Neural cell (in vitro differentiated cells): ENCODE measurements at regions not wholly inside any gene's neighbourhood (a gene's known extent, or its start where the extent isn't known, plus 50 kb on each side); places are given as distances from the start of the nearest gene placed in this dataset.

Source experiments
- H2AFZ ChIP-seq: fragments of 200-600, 300-800 bp; sonication (generic), shearing (Covaris generic); 2 replicates; pipeline ENCODE4 v1.6.0; 2014; ENCODE audit warnings: low read depth, mild to moderate bottlenecking, antibody characterized with exemption, low read length, moderate library complexity
- H3F3A ChIP-seq: fragments of 200-600 bp; shearing (Covaris generic); 2 replicates; pipeline ENCODE4 v1.6.1; 2016; ENCODE audit warnings: mild to moderate bottlenecking, moderate library complexity, mixed read lengths, antibody characterized with exemption, low read length; ENCODE audit not compliant: insufficient read depth, poor library complexity, severe bottlenecking
- H3K27ac ChIP-seq: fragments of 200-600, 300-800 bp; sonication (generic), shearing (Covaris generic); 2 replicates; pipeline ENCODE4 v1.5.1; 2014; ENCODE audit warnings: mild to moderate bottlenecking, low read length, moderate library complexity
- H3K27me3 ChIP-seq: fragments of 300-800, 200-600 bp; sonication (generic), shearing (Covaris generic); 2 replicates; pipeline ENCODE4 v1.6.0; 2014; ENCODE audit warnings: mild to moderate bottlenecking, low read depth, low read length, moderate library complexity; ENCODE audit not compliant: insufficient read depth
- H3K36me3 ChIP-seq: fragments of 300-800, 200-600 bp; sonication (generic), shearing (Covaris generic); 2 replicates; pipeline ENCODE4 v1.5.1; 2014; ENCODE audit warnings: mild to moderate bottlenecking, antibody characterized with exemption, low read length, moderate library complexity; ENCODE audit not compliant: insufficient read depth
- H3K4me2 ChIP-seq: fragments of 300-800, 200-600 bp; sonication (generic), shearing (Covaris generic); 2 replicates; pipeline ENCODE4 v1.6.0; 2014; ENCODE audit warnings: mild to moderate bottlenecking, low read length
- H3K4me3 ChIP-seq: fragments of 300-800, 200-600 bp; sonication (generic), shearing (Covaris generic); 2 replicates; pipeline ENCODE4 v1.5.1; 2014; ENCODE audit warnings: mild to moderate bottlenecking, low read length, moderate library complexity
- H3K79me2 ChIP-seq: fragments of 200-600 bp; shearing (Covaris generic); replicated peaks from 2 replicates; pipeline ENCODE4 v1.6.0; 2014; ENCODE audit warnings: mild to moderate bottlenecking, low read length, moderate library complexity; ENCODE audit not compliant: insufficient read depth
- H3K9ac ChIP-seq: fragments of 300-800, 200-600 bp; sonication (generic), shearing (Covaris generic); 2 replicates; pipeline ENCODE4 v1.6.1; 2016; ENCODE audit warnings: mild to moderate bottlenecking, low read length, mixed read lengths
- H3K9me2 ChIP-seq: fragments of 200-600 bp; shearing (Covaris generic); 2 replicates; pipeline ENCODE4 v1.6.1; 2016; ENCODE audit warnings: mild to moderate bottlenecking, low read length, mixed read lengths; ENCODE audit not compliant: insufficient read depth
- H3K9me3 ChIP-seq: fragments of 200-600, 300-800 bp; sonication (generic), shearing (Covaris generic); 2 replicates; pipeline ENCODE4 v1.6.1; 2016; ENCODE audit warnings: mild to moderate bottlenecking, mixed run types, low read length, moderate library complexity, mixed read lengths
- H4K20me1 ChIP-seq: fragments of 200-600 bp; shearing (Covaris generic); 2 replicates; pipeline ENCODE4 v1.6.1; 2016; ENCODE audit warnings: mild to moderate bottlenecking, mixed run types; ENCODE audit not compliant: insufficient read depth
- EP300 ChIP-seq: fragments of 450-650 bp; conservative IDR thresholded peaks from 2 replicates; pipeline ENCODE4 v1.6.1; 2014; ENCODE audit warnings: antibody characterized with exemption, mild to moderate bottlenecking, moderate library complexity; ENCODE audit not compliant: poor library complexity, severe bottlenecking
- EZH2 ChIP-seq: fragments of 200-600, 300-800 bp; shearing (Covaris generic), sonication (generic); IDR thresholded peaks from 2 replicates; pipeline ENCODE4 v1.6.1; 2014; ENCODE audit warnings: antibody characterized with exemption, low read length, borderline replicate concordance, mild to moderate bottlenecking; ENCODE audit not compliant: insufficient read depth, poor library complexity, severe bottlenecking
- MXI1 ChIP-seq: fragments of 450-650 bp; conservative IDR thresholded peaks from 2 replicates; pipeline ENCODE4 v1.6.1; 2014; ENCODE audit warnings: antibody characterized with exemption, mild to moderate bottlenecking; ENCODE audit not compliant: poor library complexity, severe bottlenecking
- POLR2AphosphoS5 ChIP-seq: IDR thresholded peaks from 2 replicates; pipeline ENCODE4 v1.6.1; 2012
- RAD21 ChIP-seq: fragments of 450-650 bp; conservative IDR thresholded peaks from 2 replicates; pipeline ENCODE4 v1.6.1; 2014; ENCODE audit warnings: antibody characterized with exemption, mild to moderate bottlenecking, moderate library complexity
- SMC3 ChIP-seq: fragments of 450-650 bp; conservative IDR thresholded peaks from 2 replicates; pipeline ENCODE4 v1.6.1; 2014; ENCODE audit warnings: antibody characterized with exemption, mild to moderate bottlenecking, moderate library complexity; ENCODE audit not compliant: poor library complexity
- TAF1 ChIP-seq: IDR thresholded peaks from 2 replicates; pipeline ENCODE4 v1.6.1; 2012; ENCODE audit warnings: low read depth
- TF ChIP-seq, protein P1 (sequence below): IDR thresholded peaks from 2 replicates; pipeline ENCODE4 v1.6.1; 2012; ENCODE audit warnings: borderline replicate concordance
- TF ChIP-seq, protein P2 (sequence below): fragments of 450-650 bp; IDR thresholded peaks from 2 replicates; pipeline ENCODE4 v1.5.1; 2014; ENCODE audit warnings: antibody characterized with exemption, mild to moderate bottlenecking, moderate library complexity; ENCODE audit not compliant: poor library complexity, severe bottlenecking

DNA sequence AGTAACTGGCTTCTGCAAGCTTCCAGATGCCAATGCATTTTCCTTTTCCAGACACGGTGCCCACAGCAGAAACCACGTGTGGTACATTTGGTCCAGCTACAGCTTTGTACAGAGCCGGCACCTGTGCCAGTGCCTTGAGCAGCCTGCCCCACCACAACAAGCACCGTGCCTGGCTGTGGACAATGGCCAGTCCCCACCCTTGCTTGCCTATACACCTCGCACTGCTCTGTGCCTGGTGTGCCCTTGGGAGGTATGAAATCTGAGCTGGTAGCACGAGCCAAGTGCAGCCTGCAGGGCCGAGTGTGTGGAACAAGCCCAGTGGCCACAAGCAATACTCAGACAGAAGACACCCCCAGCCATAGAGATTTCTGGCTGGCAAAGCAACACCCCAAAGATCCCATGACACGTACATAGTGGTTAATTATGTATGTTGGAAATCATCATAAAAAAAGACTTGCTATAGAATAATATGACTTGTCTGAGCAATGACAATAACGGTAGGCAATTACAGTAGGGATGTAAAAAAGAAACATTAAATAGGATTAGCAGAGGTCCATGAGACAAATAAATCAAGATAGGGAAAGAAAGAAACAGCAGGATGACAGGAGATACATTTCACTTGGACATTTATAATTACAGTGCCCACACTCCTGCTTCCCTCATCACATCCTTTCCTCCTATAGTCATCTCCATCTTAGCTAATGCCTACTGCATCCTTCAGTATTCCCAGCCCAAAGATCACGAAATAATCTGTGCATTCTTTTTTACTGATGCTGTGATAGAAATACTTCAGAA, 1399.5 kb downstream of the PCDH9 start:
- Histone ChIP-seq H3K4me3 (no peak overlapping the region), H3K9me3 (no peaks in the 10 kb centered on the region), H3F3A (no peaks in the 10 kb centered on the region), H3K36me3 (no peaks in the 10 kb centered on the region), H3K79me2 (no peaks in the 10 kb centered on the region), H3K27me3 (no peaks in the 10 kb centered on the region), H2AFZ (no peak overlapping the region), H3K9me2 (no peaks in the 10 kb centered on the region), H3K27ac (no peak overlapping the region), H4K20me1 (no peaks in the 10 kb centered on the region), H3K4me2 (no peak overlapping the region), H3K9ac (no peak overlapping the region)
- TF ChIP-seq TAF1, result no peak
- TF ChIP-seq EZH2, result no peak
- TF ChIP-seq, protein P1, sequence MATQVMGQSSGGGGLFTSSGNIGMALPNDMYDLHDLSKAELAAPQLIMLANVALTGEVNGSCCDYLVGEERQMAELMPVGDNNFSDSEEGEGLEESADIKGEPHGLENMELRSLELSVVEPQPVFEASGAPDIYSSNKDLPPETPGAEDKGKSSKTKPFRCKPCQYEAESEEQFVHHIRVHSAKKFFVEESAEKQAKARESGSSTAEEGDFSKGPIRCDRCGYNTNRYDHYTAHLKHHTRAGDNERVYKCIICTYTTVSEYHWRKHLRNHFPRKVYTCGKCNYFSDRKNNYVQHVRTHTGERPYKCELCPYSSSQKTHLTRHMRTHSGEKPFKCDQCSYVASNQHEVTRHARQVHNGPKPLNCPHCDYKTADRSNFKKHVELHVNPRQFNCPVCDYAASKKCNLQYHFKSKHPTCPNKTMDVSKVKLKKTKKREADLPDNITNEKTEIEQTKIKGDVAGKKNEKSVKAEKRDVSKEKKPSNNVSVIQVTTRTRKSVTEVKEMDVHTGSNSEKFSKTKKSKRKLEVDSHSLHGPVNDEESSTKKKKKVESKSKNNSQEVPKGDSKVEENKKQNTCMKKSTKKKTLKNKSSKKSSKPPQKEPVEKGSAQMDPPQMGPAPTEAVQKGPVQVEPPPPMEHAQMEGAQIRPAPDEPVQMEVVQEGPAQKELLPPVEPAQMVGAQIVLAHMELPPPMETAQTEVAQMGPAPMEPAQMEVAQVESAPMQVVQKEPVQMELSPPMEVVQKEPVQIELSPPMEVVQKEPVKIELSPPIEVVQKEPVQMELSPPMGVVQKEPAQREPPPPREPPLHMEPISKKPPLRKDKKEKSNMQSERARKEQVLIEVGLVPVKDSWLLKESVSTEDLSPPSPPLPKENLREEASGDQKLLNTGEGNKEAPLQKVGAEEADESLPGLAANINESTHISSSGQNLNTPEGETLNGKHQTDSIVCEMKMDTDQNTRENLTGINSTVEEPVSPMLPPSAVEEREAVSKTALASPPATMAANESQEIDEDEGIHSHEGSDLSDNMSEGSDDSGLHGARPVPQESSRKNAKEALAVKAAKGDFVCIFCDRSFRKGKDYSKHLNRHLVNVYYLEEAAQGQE, result no peak
- TF ChIP-seq RAD21, result no peak
- no peak for TF ChIP-seq EP300
- no peak for TF ChIP-seq POLR2AphosphoS5
- TF ChIP-seq, protein P2, sequence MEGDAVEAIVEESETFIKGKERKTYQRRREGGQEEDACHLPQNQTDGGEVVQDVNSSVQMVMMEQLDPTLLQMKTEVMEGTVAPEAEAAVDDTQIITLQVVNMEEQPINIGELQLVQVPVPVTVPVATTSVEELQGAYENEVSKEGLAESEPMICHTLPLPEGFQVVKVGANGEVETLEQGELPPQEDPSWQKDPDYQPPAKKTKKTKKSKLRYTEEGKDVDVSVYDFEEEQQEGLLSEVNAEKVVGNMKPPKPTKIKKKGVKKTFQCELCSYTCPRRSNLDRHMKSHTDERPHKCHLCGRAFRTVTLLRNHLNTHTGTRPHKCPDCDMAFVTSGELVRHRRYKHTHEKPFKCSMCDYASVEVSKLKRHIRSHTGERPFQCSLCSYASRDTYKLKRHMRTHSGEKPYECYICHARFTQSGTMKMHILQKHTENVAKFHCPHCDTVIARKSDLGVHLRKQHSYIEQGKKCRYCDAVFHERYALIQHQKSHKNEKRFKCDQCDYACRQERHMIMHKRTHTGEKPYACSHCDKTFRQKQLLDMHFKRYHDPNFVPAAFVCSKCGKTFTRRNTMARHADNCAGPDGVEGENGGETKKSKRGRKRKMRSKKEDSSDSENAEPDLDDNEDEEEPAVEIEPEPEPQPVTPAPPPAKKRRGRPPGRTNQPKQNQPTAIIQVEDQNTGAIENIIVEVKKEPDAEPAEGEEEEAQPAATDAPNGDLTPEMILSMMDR, result no peak
- no peak for TF ChIP-seq SMC3
- no peak for TF ChIP-seq MXI1

DNA sequence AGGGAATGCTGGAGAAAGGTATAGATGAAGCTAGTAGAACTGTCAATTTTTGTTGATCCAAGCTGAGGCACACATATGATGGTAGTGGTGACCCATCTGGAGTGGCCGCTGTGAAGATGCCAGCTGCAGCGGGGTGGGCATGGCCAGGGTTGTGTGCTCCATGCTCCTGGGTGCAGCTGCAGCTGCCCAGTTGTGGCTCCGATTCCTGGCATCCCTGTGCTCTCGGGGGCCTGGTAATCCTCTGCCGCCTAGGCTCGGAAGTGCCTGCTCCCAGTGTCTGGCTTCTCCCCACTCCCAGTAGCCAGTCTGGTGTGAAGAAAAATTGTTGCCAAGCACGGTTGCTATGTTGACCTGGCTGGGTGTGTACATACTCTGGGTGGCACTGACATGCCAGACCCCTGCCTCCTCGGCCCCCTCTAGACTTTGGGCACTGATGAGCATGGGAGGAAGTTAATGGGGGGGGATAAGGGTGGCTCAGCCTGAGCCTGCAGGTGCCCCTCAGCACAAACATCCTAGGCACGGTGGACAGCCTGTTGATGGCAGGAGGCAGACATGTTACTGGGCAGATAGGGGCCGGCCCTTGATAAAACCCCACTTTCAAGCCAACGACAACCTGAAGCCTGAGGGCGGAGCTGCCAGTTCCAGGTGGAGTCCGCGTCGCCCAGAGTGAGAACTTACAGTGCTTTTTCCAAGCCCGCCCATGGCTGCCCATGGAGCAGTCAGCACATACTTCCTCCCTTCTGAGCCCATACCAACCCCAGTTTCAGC, 1400.7 kb downstream of the PCDH9 start:
- Histone ChIP-seq H3K9ac (no peak overlapping the region), H3K4me2 (no peak overlapping the region), H3K9me2 (no peaks in the 10 kb centered on the region), H3K4me3 (no peak overlapping the region), H3K79me2 (no peaks in the 10 kb centered on the region), H3K9me3 (no peaks in the 10 kb centered on the region), H3K27me3 (no peaks in the 10 kb centered on the region), H3F3A (no peaks in the 10 kb centered on the region), H4K20me1 (no peaks in the 10 kb centered on the region), H2AFZ (no peak overlapping the region), H3K27ac (no peak overlapping the region), H3K36me3 (no peaks in the 10 kb centered on the region)
- TF ChIP-seq EZH2 (no peak), TAF1 (no peak), RAD21 (no peak)
- TF ChIP-seq, protein P1, result no peak
